Heart right ventricle (tissue), 16 donors: ENCODE measurements at regions not wholly inside any gene's neighbourhood (a gene's known extent, or its start where the extent isn't known, plus 50 kb on each side); places are given as distances from the start of the nearest gene placed in this dataset.

Source experiments
- ATAC-seq, 8 donors: fragments of 200-7000 bp; cut with Tn5 transposase; one replicate each; pipeline ENCODE4 v1.9.1; 2020; ENCODE audit warnings: mild to moderate bottlenecking in 8 of 8, moderate library complexity in 8 of 8, moderate number of reproducible peaks in 1 of 8
- DNase-seq, 2 donors: peaks; one replicate each; pipeline ENCODE4 v3.0.0-alpha.2; 2020
- H3K27ac ChIP-seq, 10 donors: fragments of 200-600 bp; sonication (generic) in 2 of 10; one replicate each; pipeline versions ENCODE4 v1.5.0 to v1.8.0; 2020 to 2022; ENCODE audit warnings: mild to moderate bottlenecking in 3 of 10
- H3K27me3 ChIP-seq, 7 donors: fragments of 200-600 bp; one replicate each; pipeline ENCODE4 v1.8.0; 2021 to 2022; ENCODE audit warnings: mild to moderate bottlenecking in 2 of 7
- H3K36me3 ChIP-seq, 9 donors: fragments of 200-600 bp; sonication (generic) in 1 of 9; one replicate each; pipeline versions ENCODE4 v1.5.0 to v1.8.0; 2020 to 2022; ENCODE audit warnings: mild to moderate bottlenecking in 2 of 9
- H3K4me1 ChIP-seq, 9 donors: fragments of 200-600 bp; sonication (generic) in 1 of 9; one replicate each; pipeline versions ENCODE4 v1.5.0 to v1.8.0; 2020 to 2022; ENCODE audit warnings: mild to moderate bottlenecking in 4 of 9
- H3K4me3 ChIP-seq, 10 donors: fragments of 200-600 bp; sonication (generic) in 2 of 10; one replicate each; pipeline versions ENCODE4 v1.5.0 to v1.8.0; 2020 to 2022; ENCODE audit warnings: mild to moderate bottlenecking in 7 of 10, moderate library complexity in 2 of 10
- H3K9me3 ChIP-seq, 11 donors: fragments of 200-600 bp in 10 of 11; sonication (generic) in 2 of 11; one replicate each; pipeline versions ENCODE4 v1.5.0 to v1.8.0; 2013 to 2022; ENCODE audit warnings: mild to moderate bottlenecking in 2 of 11, control low read depth in 1 of 11, moderate library complexity in 1 of 11
- WGBS, 2 donors: extraction: QIAGEN DNeasy Blood & Tissue Kit; methylation state at CpG; one replicate each; pipeline ENCODE4 v1.1.7; 2013; ENCODE audit warnings: inconsistent platforms in 1 of 2; 5-methylcytosine and 5-hydroxymethylcytosine counted together
- intact Hi-C, 10 donors: fragments of 100-400 bp; cut with DNase I; formaldehyde crosslinking; loops; one replicate each; pipeline versions ENCODE4 v1.11.1 to v1.14.2; 2022
- TF ChIP-seq, protein P1 (sequence below), 9 donors: fragments of 200-600 bp; sonication (generic) in 2 of 9; IDR thresholded peaks; one replicate each; pipeline versions ENCODE4 v1.5.0 to v1.8.0; 2021 to 2022; ENCODE audit warnings: antibody characterized with exemption in 9 of 9, mild to moderate bottlenecking in 5 of 9, moderate library complexity in 1 of 9
- donor health status: Arrhythmogenic right ventricular cardiomyopathy.
- donor health status: ischemic (EF 13 %, LVEDD 7.1; RV severe dilation, severe dysfunction).
- donor health status: healthy with polysubstance abuse.
- donor health status: DM: no; HTN: yes; CAD: no.
- donor health status: DM: no; HTN: no; CAD: no.
- donor health status: ischemic (EF 25% LVEDD 6.9; RV normal size, moderate dysfunction).
- donor health status: ischemic (EF 25% LVEDD 5.7; RV mildly dilated, moderate dysfunction).
- donor health status: healthy.
- donor health status: DM: yes; HTN: yes; CAD: no.
- donor health status: Ischemic cardiomyopathy.
- donor health status: ischemic (EF 35%, LVEDD 5.7; RV mildly dilated, moderate dysfunction).
- donor health status: nonischemic (EF 11% LVEDD 7.7; RV severe dilation, severe dysfunction).
- donor health status: DM: yes; HTN: yes; CAD: no.
- donor health status: PGD.
- donor health status: ischemic (EF 29% LVEDD 5.4; RV normal size, mild dysfunction).
- donor health status: nonischemic (EF 23%, LVEDD 6.1; RV moderate dilation, normal function).

DNA sequence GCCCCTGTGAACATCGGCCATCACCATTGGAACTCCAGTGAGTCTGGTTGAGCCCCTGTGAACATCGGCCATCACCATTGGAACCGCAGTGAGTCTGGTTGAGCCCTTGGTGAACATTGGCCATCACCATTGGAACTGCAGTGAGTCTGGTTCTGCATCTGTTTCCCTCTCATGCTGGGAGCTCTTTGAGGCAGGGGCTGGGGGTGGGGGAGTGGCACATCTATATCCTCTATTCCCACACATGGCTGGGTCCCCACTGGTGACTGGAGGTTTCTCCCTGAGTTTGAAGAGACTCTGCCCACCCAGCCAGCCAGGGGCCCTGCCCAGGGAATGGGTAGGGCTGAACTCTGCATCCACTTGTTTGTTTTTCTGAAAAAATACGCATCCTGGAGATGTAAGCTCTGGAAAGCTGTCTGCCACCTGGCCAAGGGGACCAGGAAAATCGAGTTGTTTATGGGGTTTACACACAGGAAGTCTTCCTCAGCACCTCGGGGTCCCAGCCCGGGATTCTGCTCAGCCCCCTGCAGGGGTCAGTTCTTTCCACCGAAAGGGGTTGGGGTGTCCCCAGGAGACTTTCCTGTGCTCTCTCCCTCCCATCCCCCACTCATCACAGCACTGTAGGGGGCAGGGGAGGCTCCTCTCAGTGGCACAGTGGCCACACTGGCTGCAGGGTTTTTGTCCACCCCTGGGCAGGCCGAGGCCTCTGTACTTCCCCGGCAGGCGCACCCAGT, 170.5 kb upstream of the GSC start:
- H3K4me3 ChIP-seq = no peak overlapping the region
- TF ChIP-seq, protein P1, sequence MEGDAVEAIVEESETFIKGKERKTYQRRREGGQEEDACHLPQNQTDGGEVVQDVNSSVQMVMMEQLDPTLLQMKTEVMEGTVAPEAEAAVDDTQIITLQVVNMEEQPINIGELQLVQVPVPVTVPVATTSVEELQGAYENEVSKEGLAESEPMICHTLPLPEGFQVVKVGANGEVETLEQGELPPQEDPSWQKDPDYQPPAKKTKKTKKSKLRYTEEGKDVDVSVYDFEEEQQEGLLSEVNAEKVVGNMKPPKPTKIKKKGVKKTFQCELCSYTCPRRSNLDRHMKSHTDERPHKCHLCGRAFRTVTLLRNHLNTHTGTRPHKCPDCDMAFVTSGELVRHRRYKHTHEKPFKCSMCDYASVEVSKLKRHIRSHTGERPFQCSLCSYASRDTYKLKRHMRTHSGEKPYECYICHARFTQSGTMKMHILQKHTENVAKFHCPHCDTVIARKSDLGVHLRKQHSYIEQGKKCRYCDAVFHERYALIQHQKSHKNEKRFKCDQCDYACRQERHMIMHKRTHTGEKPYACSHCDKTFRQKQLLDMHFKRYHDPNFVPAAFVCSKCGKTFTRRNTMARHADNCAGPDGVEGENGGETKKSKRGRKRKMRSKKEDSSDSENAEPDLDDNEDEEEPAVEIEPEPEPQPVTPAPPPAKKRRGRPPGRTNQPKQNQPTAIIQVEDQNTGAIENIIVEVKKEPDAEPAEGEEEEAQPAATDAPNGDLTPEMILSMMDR (IDR thresholded peaks at IDR 0.05) = no peak
- intact Hi-C loops = no loop called here
- H3K27ac ChIP-seq = no peak overlapping the region
- H3K4me1 ChIP-seq = peaks cover 0 to 14% (median 13%) of the 10 kb centered on the region in 9 donors
- ATAC-seq (no peak), DNase-seq (no peak)
- WGBS, 2 donors = 83 to 87% methylated on average over 11 of the region's 11 CpGs
- H3K27me3 ChIP-seq = peaks cover 0 to 6% (median 0%) of the 10 kb centered on the region in 7 donors
- H3K9me3 ChIP-seq = no peaks in the 10 kb centered on the region
- H3K36me3 ChIP-seq = no peaks in the 10 kb centered on the region

DNA sequence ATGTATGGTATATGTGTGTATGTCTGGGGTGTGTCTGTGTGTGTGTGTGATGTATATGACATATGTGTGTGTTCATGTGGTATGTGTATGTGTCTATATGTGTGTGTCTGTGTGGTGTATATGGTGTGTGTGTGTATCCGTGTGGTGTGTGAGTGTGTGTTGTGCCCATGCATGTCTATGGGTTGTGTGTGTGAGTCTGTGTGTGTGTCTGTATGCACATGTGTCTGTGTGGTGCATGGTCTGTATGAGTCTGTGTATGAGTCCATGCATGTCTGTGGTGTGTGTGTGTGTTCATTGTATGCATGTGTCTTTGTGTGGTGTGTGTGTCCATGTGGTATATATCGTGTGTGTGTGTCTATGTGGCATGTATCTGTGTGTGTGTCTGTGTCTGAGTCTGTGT, 168.1 kb upstream of the GSC start:
- WGBS, 2 donors = 93 to 96% methylated on average over 2 of the region's 2 CpGs
- no peak for ATAC-seq

DNA sequence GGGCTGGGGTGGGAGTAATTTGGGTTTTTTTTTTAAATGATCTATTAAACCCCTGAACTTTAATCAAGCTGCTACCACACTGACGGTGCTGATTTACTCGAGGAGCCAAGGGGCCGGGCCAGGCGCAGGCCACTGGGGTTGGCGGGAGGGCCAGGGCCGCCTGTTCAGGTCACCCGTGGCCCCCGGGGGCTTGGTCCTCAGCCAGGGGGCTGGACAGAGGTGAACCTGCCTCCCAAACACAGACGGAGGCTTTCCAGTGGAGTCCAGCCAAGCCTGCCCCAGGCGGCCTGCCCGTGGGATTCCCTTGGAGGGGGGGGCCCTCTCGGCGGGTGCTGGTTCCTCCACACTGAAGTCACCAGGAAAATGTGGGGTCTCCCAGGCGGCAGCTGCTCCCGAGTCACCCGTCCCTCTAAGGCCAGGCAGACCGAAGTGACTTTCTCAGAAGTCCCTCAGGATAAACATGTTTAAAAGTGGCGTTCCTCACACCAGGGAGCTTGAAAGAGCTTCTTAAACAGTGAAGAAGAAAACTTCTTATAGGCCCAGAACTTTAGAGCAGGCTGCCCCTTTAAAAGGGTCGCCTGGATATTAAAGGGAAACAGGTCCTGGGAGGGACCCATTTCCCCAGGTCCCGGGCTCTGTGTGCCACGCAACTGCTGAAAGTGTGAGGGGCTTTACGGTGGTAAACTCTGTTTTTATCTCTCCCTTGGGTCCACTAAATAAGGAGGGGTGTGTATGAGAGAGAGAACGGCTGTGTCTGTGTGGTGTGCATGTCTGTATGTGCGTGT, 167.2 kb upstream of the GSC start:
- WGBS, 2 donors = 42 to 50% methylated on average over 24 of the region's 24 CpGs
- peaks cover 0 to 10% (median 0%) of the 10 kb centered on the region in 7 donors for H3K27me3 ChIP-seq
- no peaks in the 10 kb centered on the region for H3K9me3 ChIP-seq
- peaks cover 0 to 14% (median 13%) of the 10 kb centered on the region in 9 donors for H3K4me1 ChIP-seq
- H3K27ac ChIP-seq = peak overlapping the region in 8 of 10 donors; percentile 26 to 73 (median 52)
- H3K36me3 ChIP-seq = no peaks in the 10 kb centered on the region
- DNase-seq (peak; percentile 35 to 61), ATAC-seq (peak; percentile 31 to 74 (median 53))
- peak overlapping the region; percentile 4 to 45 (median 26) for H3K4me3 ChIP-seq
- intact Hi-C loops = no loop called here
- TF ChIP-seq, protein P1 (IDR thresholded peaks at IDR 0.05) = no peak

More for the DNA sequence above, 168.1 kb upstream of the GSC start:
- Histone ChIP-seq H3K9me3 (no peaks in the 10 kb centered on the region), H3K4me3 (no peak overlapping the region), H3K27ac (no peak overlapping the region), H3K27me3 (peaks cover 0 to 10% (median 0%) of the 10 kb centered on the region in 7 donors), H3K4me1 (peaks cover 0 to 14% (median 13%) of the 10 kb centered on the region in 9 donors), H3K36me3 (no peaks in the 10 kb centered on the region)
- intact Hi-C loops = no loop called here
- no peak for DNase-seq
- TF ChIP-seq, protein P1 (IDR thresholded peaks at IDR 0.05) = no peak

DNA sequence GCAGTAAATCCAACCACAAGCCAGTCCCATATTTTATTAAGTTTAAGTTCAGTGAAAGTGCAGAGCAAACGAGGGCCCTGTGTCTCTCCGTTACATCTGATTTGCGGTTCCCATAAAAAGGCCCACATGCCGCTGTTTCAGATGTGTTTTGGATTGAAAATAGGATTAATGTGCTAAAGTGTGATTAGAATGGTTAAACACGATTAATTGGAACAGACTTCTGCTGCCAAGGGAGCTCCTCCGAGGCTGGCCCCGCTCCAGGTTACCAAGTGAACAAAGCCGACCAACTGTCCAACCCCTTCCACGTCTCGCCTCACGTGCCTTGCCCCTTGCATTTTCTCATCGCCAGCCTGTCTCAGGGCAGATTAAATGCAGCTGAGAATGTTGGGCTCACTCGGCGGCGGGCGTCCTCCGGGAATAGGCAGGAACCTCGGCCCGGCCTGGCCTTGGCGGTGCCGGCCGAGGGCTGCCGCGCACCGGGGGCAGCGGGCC, 166.5 kb upstream of the GSC start:
- intact Hi-C loops = no loop called here
- Histone ChIP-seq H3K36me3 (no peaks in the 10 kb centered on the region), H3K27me3 (peaks cover 0 to 14% (median 0%) of the 10 kb centered on the region in 7 donors), H3K4me3 (peak overlapping the region; percentile 4 to 45 (median 26)), H3K4me1 (peaks cover 0 to 14% (median 13%) of the 10 kb centered on the region in 9 donors), H3K9me3 (no peaks in the 10 kb centered on the region), H3K27ac (peak overlapping the region in 8 of 10 donors; percentile 26 to 73 (median 52))
- DNase-seq (peak; percentile 60 to 71), ATAC-seq (peak; percentile 68 to 88 (median 78))
- 19 to 26% methylated on average over 26 of the region's 26 CpGs for WGBS, 2 donors
- TF ChIP-seq, protein P1 (IDR thresholded peaks at IDR 0.05) = no peak
